ENCODE measurements at regions not wholly inside any gene's neighbourhood (a gene's known extent, or its start where the extent isn't known, plus 50 kb on each side); places are given as distances from the start of the nearest gene placed in this dataset.
A peak's percentile ranks its signal among the peaks of the same experiment; 100 is the strongest.

GRCh38 chr20:19903168-19903811, 113.9 kb upstream of the NAA20 start:
- no TSS peak for BruUV-seq (replicated peaks)
- intact Hi-C loops (cut with micrococcal nuclease; ENCODE audit: unreplicated experiment) = loop anchor here (1.0 kb wide), 1 partner anchor 92 kb away; no protein-coding TSS in a partner anchor
- peak; percentile 25 for DNase-seq (ENCODE audit: low spot score)
- TF ChIP-seq EZH2phosphoT487 (IDR thresholded peaks at IDR 0.05; ENCODE audit: borderline replicate concordance, low read depth, low read length) (no peak), CTCF (conservative IDR thresholded peaks at IDR 0.05; ENCODE audit: low read length) (peak; percentile 43)
- Histone ChIP-seq H3K9me3 (ENCODE audit: low read length) (no peaks in the 10 kb centered on the region), H3K4me3 (ENCODE audit: low read depth, low read length, poor library complexity, severe bottlenecking) (no peak overlapping the region), H3K9me2 (ENCODE audit: insufficient read depth, low read length) (no peaks in the 10 kb centered on the region), H3K27ac (ENCODE audit: low read depth, low read length, poor library complexity, severe bottlenecking) (no peak overlapping the region), H2AFZ (ENCODE audit: low read length) (no peak overlapping the region), H3K4me1 (ENCODE audit: insufficient read depth, low read length, poor library complexity, severe bottlenecking) (no peaks in the 10 kb centered on the region), H3K79me2 (ENCODE audit: insufficient read depth, low read depth, low read length) (no peaks in the 10 kb centered on the region), H3K4me2 (ENCODE audit: low read length) (no peak overlapping the region), H4K20me1 (ENCODE audit: insufficient read depth, low read length) (no peaks in the 10 kb centered on the region), H3K36me3 (ENCODE audit: insufficient read depth, low read length) (no peaks in the 10 kb centered on the region)
- ChIA-PET POLR2A (no interaction called here), CTCF (ENCODE audit: unreplicated experiment) (no interaction called here)

- Histone ChIP-seq H2AFZ (ENCODE audit: low read length) (no peak overlapping the region), H3K36me3 (ENCODE audit: insufficient read depth, low read length) (no peaks in the 10 kb centered on the region), H4K20me1 (ENCODE audit: insufficient read depth, low read length) (no peaks in the 10 kb centered on the region), H3K4me3 (ENCODE audit: low read depth, low read length, poor library complexity, severe bottlenecking) (no peak overlapping the region), H3K4me1 (ENCODE audit: insufficient read depth, low read length, poor library complexity, severe bottlenecking) (no peaks in the 10 kb centered on the region), H3K79me2 (ENCODE audit: insufficient read depth, low read depth, low read length) (no peaks in the 10 kb centered on the region), H3K9me3 (ENCODE audit: low read length) (no peaks in the 10 kb centered on the region), H3K4me2 (ENCODE audit: low read length) (no peak overlapping the region), H3K9me2 (ENCODE audit: insufficient read depth, low read length) (no peaks in the 10 kb centered on the region), H3K27ac (ENCODE audit: low read depth, low read length, poor library complexity, severe bottlenecking) (no peak overlapping the region)
- CTCF ChIA-PET (ENCODE audit: unreplicated experiment) = no interaction called here
- TF ChIP-seq CTCF (conservative IDR thresholded peaks at IDR 0.05; ENCODE audit: low read length) (no peak), EZH2phosphoT487 (IDR thresholded peaks at IDR 0.05; ENCODE audit: borderline replicate concordance, low read depth, low read length) (no peak)
- intact Hi-C loops (cut with micrococcal nuclease; ENCODE audit: unreplicated experiment) = no loop called here
- no TSS peak for BruUV-seq (replicated peaks)
- DNase-seq (ENCODE audit: low spot score) = no peak
- POLR2A ChIA-PET = interaction anchor here (1.5 kb wide), 1 partner anchor 19 kb away, joined by 3 read pairs; no protein-coding TSS in a partner anchor
Observed at GRCh38 chr20:19907326-19908056, 109.7 kb upstream of the NAA20 start.

GRCh38 chr20:19908576-19908975, 108.6 kb upstream of the NAA20 start:
- no peaks in the 10 kb centered on the region for H3K4me1 ChIP-seq (ENCODE audit: insufficient read depth, low read length, poor library complexity, severe bottlenecking)
- TF ChIP-seq CTCF (conservative IDR thresholded peaks at IDR 0.05; ENCODE audit: low read length) = no peak
- TF ChIP-seq EZH2phosphoT487 (IDR thresholded peaks at IDR 0.05; ENCODE audit: borderline replicate concordance, low read depth, low read length) = no peak
- no TSS peak for BruUV-seq (replicated peaks)
- H3K9me3 ChIP-seq (ENCODE audit: low read length) = no peaks in the 10 kb centered on the region
- H3K36me3 ChIP-seq (ENCODE audit: insufficient read depth, low read length) = no peaks in the 10 kb centered on the region
- H3K27ac ChIP-seq (ENCODE audit: low read depth, low read length, poor library complexity, severe bottlenecking) = no peak overlapping the region
- H3K9me2 ChIP-seq (ENCODE audit: insufficient read depth, low read length) = no peaks in the 10 kb centered on the region
- intact Hi-C loops (cut with micrococcal nuclease; ENCODE audit: unreplicated experiment) = no loop called here
- CTCF ChIA-PET (ENCODE audit: unreplicated experiment) = no interaction called here
- no peak overlapping the region for H2AFZ ChIP-seq (ENCODE audit: low read length)
- no peak for DNase-seq (ENCODE audit: low spot score)
- no peaks in the 10 kb centered on the region for H4K20me1 ChIP-seq (ENCODE audit: insufficient read depth, low read length)
- H3K4me2 ChIP-seq (ENCODE audit: low read length) = no peak overlapping the region
- POLR2A ChIA-PET = no interaction called here
- H3K79me2 ChIP-seq (ENCODE audit: insufficient read depth, low read depth, low read length) = no peaks in the 10 kb centered on the region
- H3K4me3 ChIP-seq (ENCODE audit: low read depth, low read length, poor library complexity, severe bottlenecking) = no peak overlapping the region
